GM19035 (cell line): ENCODE measurements at regions not wholly inside any gene's neighbourhood (a gene's known extent, or its start where the extent isn't known, plus 50 kb on each side); places are given as distances from the start of the nearest gene placed in this dataset.
"Not testable (repeated sequence)": the region's sequence is repeated elsewhere in the genome, so short reads cannot be mapped to it uniquely, and the experiment has no call there.

Experiments used
- ATAC-seq: cut with Tn5 transposase; IDR thresholded peaks from one replicate; pipeline ENCODE4 v1.9.1; 2021; ENCODE audit not compliant: unreplicated experiment

GRCh38 chr5:17081142-17081541 lies 136.3 kb upstream of the BASP1 start:
- ATAC-seq, result no peak

GRCh38 chr5:17083276-17083675 lies 134.2 kb upstream of the BASP1 start:
- not testable (repeated sequence) for ATAC-seq

GRCh38 chr5:17087035-17087434 lies 130.4 kb upstream of the BASP1 start:
- ATAC-seq, result no peak

GRCh38 chr5:17088051-17088450 lies 129.4 kb upstream of the BASP1 start:
- no peak for ATAC-seq

- ATAC-seq, result no peak
Observed at GRCh38 chr5:17089001-17089400, 128.4 kb upstream of the BASP1 start.

DNA sequence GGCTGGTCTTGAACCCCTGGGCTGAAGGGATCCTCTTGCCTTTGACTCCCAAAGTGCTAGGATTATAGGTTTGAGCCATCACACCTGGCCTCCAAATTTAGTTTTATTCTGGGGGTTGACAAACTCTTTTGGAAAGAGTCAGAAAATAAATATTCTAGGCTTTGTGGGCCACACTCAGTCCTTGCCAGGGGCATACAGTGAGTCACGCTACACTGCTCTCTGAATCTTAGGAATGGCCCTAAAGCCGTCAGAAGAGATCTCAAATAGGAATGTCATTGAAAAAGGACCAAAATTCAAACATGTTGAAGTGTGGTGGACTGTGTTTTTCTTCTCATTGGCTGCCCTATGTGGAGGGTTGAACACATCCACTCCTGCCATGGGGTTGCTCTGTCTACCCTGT lies 127.7 kb upstream of the BASP1 start:
- no peak for ATAC-seq

DNA sequence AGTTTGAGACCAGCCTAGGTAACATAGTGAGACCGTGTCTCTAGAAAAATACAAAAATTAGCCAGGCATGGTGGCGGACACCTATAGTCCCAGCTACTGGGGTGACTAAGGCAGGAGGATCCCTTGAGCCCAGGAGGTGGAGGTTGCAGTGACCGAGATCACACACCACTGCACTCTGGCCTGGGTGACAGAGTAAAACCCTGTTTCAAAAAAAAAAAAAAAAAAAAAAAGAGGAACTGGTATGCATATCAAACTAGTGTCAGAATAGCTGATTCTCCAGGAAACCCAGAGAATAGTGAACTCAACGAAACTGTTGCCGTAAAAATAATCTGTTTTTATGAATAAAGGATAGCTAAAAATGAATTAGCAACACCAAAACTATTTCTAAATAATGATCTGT lies 126.6 kb upstream of the BASP1 start:
- no peak for ATAC-seq

DNA sequence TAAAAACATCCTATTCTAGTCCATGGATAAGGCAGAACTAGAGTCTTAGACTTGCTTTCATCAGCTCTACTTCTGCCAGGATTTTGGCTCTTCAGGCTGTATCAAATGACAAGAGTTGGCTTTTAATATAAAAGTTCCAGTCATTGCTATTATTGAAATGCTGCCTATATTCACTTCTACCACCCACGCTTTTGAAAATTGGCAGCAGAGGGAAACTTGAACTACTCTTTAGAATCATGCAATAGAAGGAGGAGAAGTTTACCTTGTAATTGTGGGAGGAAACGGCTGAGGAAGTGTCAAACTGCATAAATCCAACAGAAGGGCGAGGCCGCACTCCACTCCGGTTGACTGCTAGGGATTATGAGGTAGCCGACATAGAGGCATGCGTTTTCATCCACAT lies 122.6 kb upstream of the BASP1 start:
- no peak for ATAC-seq

DNA sequence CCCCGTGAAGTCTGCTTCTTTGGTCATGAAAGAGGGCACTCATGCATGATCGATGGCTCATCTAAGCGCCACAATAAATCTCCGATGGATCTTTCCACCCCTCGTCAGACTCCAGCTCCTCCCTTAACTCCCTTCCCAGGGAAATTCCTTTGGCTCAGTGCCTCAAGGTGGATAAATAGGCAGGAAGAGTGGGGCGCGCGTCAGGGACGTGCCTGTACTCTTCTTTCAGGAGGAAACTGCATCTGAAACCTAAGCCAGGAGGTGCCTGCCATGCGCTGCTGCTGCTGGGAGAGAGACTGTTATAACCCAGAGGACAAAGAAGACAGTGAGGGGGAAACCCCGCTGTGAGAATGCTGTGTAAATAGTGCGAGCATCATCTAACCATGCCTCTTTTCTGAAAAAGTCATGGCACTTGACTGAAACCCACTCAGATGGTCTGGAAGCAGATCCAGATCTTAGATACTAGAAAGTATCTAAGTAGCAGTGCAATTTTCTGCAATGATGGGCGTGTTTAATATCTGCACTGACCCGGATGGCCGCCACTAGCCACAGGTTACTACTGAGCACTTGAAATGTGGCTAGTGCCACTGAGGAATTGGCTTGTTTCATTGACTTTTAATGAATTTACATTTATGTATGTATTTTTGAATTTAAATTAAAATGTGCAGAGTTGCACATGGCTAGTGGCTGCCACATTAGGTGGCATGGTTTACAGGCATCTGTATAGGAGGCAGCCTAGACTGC lies 120.3 kb upstream of the BASP1 start:
- no peak for ATAC-seq

DNA sequence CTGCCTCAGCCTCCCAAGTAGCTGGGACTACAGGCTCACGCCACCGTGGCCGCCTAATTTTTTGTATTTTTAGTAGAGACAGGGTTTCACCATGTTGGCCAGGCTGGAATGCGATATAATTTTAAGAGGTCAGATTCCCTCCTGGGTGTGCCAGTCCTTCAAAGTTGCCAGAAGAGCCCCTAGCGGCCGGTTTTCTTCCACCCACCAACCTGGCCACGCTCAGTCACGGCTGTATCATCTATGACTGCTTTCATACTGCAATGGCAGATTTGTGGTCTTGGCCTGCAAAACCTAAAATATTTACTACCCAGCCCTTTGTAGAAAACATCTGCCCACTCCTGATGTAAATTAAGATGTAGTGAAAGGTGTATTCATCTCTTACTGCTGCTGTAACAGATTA lies 117.5 kb upstream of the BASP1 start:
- ATAC-seq, result no peak

DNA sequence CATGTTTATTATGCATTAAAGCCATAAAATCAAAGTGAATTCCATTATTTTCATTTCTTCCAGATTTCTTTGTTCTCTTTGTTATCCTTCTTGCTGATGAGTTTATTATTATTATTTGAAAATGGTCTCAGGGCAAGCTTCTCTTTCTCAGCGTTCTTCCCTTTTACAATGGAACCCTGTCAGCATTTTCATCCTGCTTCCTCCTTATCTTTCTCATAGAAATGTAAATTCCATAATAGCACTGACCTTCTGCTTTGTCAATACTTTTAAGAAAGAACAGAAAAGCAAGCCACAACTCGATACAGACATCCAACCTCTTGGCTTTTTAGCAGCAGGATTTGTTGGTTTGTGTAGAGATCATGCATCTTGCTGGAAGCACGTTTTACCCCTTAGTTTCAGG lies 114.0 kb upstream of the BASP1 start:
- ATAC-seq, result no peak

DNA sequence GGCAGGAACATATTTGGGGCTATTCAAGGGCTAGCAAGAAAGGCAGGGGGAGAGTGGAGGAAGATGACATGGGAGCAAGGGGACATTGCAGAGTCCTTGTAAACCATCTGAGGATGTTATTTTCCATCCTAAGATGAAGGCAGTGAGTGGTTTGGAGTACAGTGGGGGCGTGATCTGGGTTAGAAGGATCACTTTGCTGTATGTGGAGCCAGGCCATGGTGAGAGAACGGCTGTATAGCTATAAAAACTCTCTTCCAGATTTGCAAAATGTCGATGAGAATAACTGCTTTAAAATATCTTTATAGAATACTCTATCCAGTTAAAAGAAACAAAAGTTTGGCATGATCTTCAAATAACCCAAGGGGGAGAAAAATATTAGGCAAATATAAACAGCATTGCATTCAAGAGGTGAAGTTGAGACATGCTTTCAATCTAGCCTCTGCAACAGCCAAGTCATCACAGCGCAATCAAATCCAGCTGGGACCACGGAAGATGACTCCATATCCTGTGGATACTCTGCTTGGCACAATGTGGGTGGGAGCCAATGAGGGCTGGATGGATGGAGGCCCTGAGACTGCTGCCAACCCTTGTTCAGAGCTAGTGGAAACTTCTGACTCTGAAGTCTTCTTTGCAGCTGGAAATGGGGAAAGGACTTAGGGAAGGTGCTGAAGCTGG lies 111.5 kb upstream of the BASP1 start:
- ATAC-seq, result no peak

- no peak for ATAC-seq
Observed at GRCh38 chr5:17106521-17106920, 110.9 kb upstream of the BASP1 start.

DNA sequence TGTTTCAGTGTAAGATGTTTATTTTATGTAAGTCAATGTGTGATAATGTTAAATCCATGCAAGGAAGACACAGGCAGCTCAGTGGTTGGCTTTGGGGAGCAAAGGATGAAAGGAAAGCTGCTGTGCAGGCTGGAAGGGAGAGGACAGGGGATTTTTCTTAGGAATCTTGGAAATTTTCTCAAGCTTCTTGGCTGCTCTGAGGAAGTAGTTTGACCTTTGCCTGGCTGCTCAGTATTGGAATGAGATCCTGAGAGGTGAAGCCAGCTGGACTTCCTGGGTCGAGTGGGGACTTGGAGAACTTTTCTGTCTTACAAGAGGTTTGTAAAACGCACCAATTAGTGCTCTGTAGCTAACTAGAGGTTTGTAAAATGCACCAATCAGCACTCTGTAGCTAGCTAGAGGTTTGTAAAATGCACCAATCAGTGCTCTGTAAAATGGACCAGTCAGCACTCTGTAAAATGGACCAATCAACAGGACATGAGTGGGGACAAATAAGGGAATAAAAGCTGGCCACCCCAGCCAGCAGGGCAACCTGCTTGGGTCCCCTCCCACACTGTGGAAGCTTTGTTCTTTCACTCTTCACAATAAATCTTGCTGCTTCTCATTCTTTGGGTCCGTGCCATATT lies 105.2 kb upstream of the BASP1 start:
- ATAC-seq, result not testable (repeated sequence)

GRCh38 chr5:17113174-17113958 lies 104.1 kb upstream of the BASP1 start:
- no peak for ATAC-seq

GRCh38 chr5:17114233-17114632 lies 103.2 kb upstream of the BASP1 start:
- ATAC-seq, result no peak

- ATAC-seq, result no peak
Observed at GRCh38 chr5:17114715-17115599, 102.5 kb upstream of the BASP1 start.

DNA sequence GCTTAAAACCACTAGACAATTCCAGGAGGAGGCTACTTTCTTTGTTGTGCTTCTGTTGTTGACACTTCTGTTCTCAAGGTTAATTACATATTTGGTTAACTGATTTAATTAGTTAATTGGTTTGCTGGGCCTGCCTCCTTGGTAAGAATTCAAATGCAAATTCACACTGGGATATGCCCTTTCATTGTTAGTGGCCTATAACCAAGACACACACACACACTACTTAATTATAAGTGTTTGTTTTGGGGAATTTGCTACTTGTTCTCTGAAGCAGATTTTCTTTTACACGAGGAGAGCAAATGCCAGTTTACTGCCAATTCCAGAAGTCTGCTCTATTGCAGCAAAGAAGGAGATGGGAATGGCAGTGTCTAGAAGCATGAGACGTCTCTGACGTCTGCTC lies 101.6 kb upstream of the BASP1 start:
- ATAC-seq, result no peak

DNA sequence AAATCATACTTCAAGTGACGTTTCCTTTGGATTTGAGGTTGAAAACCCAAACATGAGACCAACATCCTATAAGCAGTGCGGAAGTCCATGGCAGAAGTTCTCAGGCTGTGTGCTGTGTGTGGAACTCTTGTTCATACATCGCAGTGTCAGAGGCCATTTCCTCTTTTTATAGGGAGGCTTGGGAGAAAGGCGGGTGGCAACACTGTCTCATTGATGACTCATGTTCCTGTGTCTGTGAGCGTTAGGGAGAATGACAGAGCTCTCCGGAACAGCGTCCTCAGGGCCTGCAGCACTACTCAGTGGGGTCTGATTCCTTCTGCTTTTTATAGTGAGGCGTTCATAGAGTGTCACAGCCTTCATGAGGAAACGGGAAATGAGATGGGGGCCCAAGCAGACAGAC lies 98.8 kb upstream of the BASP1 start:
- no peak for ATAC-seq

DNA sequence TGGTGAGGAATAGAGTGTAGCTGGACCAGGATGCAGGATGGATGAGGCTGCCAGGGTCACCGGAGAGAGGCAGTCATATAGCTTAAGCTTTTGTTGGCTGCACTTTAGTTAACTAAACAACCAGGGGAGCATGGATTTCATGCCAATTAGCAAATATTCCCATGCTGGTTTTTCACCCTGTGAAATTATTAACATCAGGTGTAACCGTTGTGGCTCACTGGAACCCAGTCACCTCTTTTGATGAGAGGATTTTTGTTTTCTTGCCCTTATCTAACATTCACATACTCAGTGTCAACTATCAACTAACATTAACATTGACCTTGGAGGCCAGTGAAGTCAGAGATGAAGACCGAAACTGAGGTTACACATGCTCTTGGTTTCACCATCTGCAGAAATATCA lies 97.2 kb upstream of the BASP1 start:
- ATAC-seq, result no peak

- no peak for ATAC-seq
Observed at GRCh38 chr5:17121776-17122175, 95.7 kb upstream of the BASP1 start.
